Left ventricle myocardium superior (tissue), 1 donor: ENCODE measurements at regions not wholly inside any gene's neighbourhood (a gene's known extent, or its start where the extent isn't known, plus 50 kb on each side); places are given as distances from the start of the nearest gene placed in this dataset.

Experiments
- ATAC-seq: fragments of 200-7000 bp; cut with Tn5 transposase; one replicate; pipeline ENCODE4 v1.9.1; 2020; ENCODE audit warnings: mild to moderate bottlenecking, moderate library complexity
- DNase-seq: peaks from one replicate; pipeline ENCODE4 v3.0.0-alpha.2; 2020
- intact Hi-C: fragments of 100-400 bp; cut with micrococcal nuclease; formaldehyde crosslinking; loops from one replicate; pipeline ENCODE4 v1.11.0; 2022
- donor health status: DM: no; HTN: yes; CAD: no; lungs with severe emphysema.

- intact Hi-C loops: no loop called here
- DNase-seq (no peak), ATAC-seq (no peak)
These were observed 570.5 kb downstream of the QKI start for GRCh38 chr6:163985040-163985439.

GRCh38 chr6:163984124-163984936 lies 569.8 kb downstream of the QKI start:
- DNase-seq: no peak
- intact Hi-C loops: no loop called here
- no peak for ATAC-seq

- intact Hi-C loops: no loop called here
- ATAC-seq (peak; percentile 7), DNase-seq (no peak)
These were observed 569.2 kb downstream of the QKI start for GRCh38 chr6:163983679-163984078.

GRCh38 chr6:163974322-163974721 lies 559.8 kb downstream of the QKI start:
- intact Hi-C loops: no loop called here

GRCh38 chr6:163971841-163972838 lies 557.6 kb downstream of the QKI start:
- DNase-seq (no peak), ATAC-seq (no peak)
- intact Hi-C loops: no loop called here

More at GRCh38 chr6:163974322-163974721, 559.8 kb downstream of the QKI start:
- DNase-seq (no peak), ATAC-seq (no peak)

GRCh38 chr6:163970846-163971564 lies 556.5 kb downstream of the QKI start:
- ATAC-seq: no peak
- intact Hi-C loops: no loop called here
- DNase-seq: no peak

GRCh38 chr6:163965426-163966348 lies 551.2 kb downstream of the QKI start:
- intact Hi-C loops: no loop called here
- DNase-seq (peak; percentile 65), ATAC-seq (peak; percentile 63)

GRCh38 chr6:163964789-163965188 lies 550.3 kb downstream of the QKI start:
- no peak for ATAC-seq
- no peak for DNase-seq
- intact Hi-C loops: loop anchor here (5.0 kb wide), 1 partner anchor 143 kb away; no protein-coding TSS in a partner anchor

GRCh38 chr6:163963205-163964120 lies 548.9 kb downstream of the QKI start:
- peak; percentile 60 for DNase-seq
- intact Hi-C loops: loop anchor here (5.0 kb wide), 1 partner anchor 144 kb away; no protein-coding TSS in a partner anchor
- peak; percentile 71 for ATAC-seq

GRCh38 chr6:163962627-163963117 lies 548.2 kb downstream of the QKI start:
- intact Hi-C loops: loop anchor here (5.0 kb wide), 1 partner anchor 145 kb away; no protein-coding TSS in a partner anchor
- peak; percentile 82 for ATAC-seq
- DNase-seq: peak; percentile 82

GRCh38 chr6:163960128-163960527 lies 545.6 kb downstream of the QKI start:
- intact Hi-C loops: loop anchor here (5.0 kb wide), 1 partner anchor 147 kb away; no protein-coding TSS in a partner anchor
- no peak for ATAC-seq
- no peak for DNase-seq

GRCh38 chr6:163958646-163959045 lies 544.1 kb downstream of the QKI start:
- DNase-seq (no peak), ATAC-seq (no peak)
- intact Hi-C loops: loop anchor here (5.0 to 10.0 kb wide), 2 partner anchors 394 to 536 kb away; no protein-coding TSS in a partner anchor

- ATAC-seq: peak; percentile 85
- intact Hi-C loops: loop anchor here (5.0 to 10.0 kb wide), 2 partner anchors 392 to 534 kb away; no protein-coding TSS in a partner anchor
- DNase-seq: peak; percentile 85
These were observed 542.3 kb downstream of the QKI start for GRCh38 chr6:163956571-163957407.

GRCh38 chr6:163955756-163956155 lies 541.2 kb downstream of the QKI start:
- intact Hi-C loops: loop anchor here (5.0 to 10.0 kb wide), 2 partner anchors 391 to 533 kb away; no protein-coding TSS in a partner anchor
- ATAC-seq (no peak), DNase-seq (no peak)

- peak; percentile 7 for ATAC-seq
- no peak for DNase-seq
- intact Hi-C loops: loop anchor here (5.0 to 10.0 kb wide), 2 partner anchors 390 to 533 kb away; no protein-coding TSS in a partner anchor
These were observed 540.6 kb downstream of the QKI start for GRCh38 chr6:163955096-163955495.
